ENCODE measurements at regions not wholly inside any gene's neighbourhood (a gene's known extent, or its start where the extent isn't known, plus 50 kb on each side); places are given as distances from the start of the nearest gene placed in this dataset.

GRCh38 chr16:87200637-87201036, 116.6 kb downstream of the C16orf95 start:
- H3K79me1 ChIP-seq (replicated peaks; ENCODE audit: low read length, poor library complexity, severe bottlenecking) = no peaks in the 10 kb centered on the region
- H4K91ac ChIP-seq (ENCODE audit: low read length) = no peak overlapping the region
- H4K8ac ChIP-seq (ENCODE audit: low read length) = no peak overlapping the region
- no peak for DNase-seq
- peak overlapping the region; percentile 54 for H2BK120ac ChIP-seq (ENCODE audit: low read depth, low read length)
- WGBS = 89% methylated on average over 3 of the region's 3 CpGs
- no peaks in the 10 kb centered on the region for H3K36me3 ChIP-seq (ENCODE audit: control insufficient read depth in 1 of 2, insufficient read depth in 2 of 2, low read depth in 1 of 2, low read length in 2 of 2)
- peak overlapping the region; percentile 20 for H3K9ac ChIP-seq (ENCODE audit: low read length)
- H3K4me3 ChIP-seq (ENCODE audit: insufficient read depth in 1 of 2, low read depth in 1 of 2, low read length in 2 of 2) = no peak overlapping the region
- no peak overlapping the region for H3K18ac ChIP-seq (ENCODE audit: low read depth in 1 of 2, low read length in 2 of 2)
- H3K4ac ChIP-seq (ENCODE audit: low read depth in 1 of 2, low read length in 2 of 2) = peak overlapping the region in 1 of 2 experiments; percentile 14
- no peaks in the 10 kb centered on the region for H3K9me3 ChIP-seq (ENCODE audit: control insufficient read depth, low read length)
- H2AK5ac ChIP-seq (ENCODE audit: low read length, severe bottlenecking) = peak overlapping the region; percentile 54
- no peak overlapping the region for H3K23ac ChIP-seq (ENCODE audit: low read length in 2 of 2)
- H3K14ac ChIP-seq (ENCODE audit: low read length in 2 of 2) = no peak overlapping the region
- no peak overlapping the region for H2BK12ac ChIP-seq (ENCODE audit: low read length in 2 of 2)
- H3K27ac ChIP-seq (ENCODE audit: low read length, poor library complexity, severe bottlenecking) = peak overlapping the region; percentile 37
- no peak overlapping the region for H2AFZ ChIP-seq (ENCODE audit: low read depth, low read length)
- no peak overlapping the region for H2BK15ac ChIP-seq (ENCODE audit: low read depth, poor library complexity, severe bottlenecking)
- peaks cover 0 to 5% of the 10 kb centered on the region in 2 experiments for H3K27me3 ChIP-seq (ENCODE audit: control insufficient read depth in 1 of 2, insufficient read depth in 1 of 2, low read length in 2 of 2)
- H2BK5ac ChIP-seq (ENCODE audit: low read depth, low read length, poor library complexity, severe bottlenecking) = no peak overlapping the region
- H3K4me2 ChIP-seq (ENCODE audit: low read length, poor library complexity, severe bottlenecking) = no peak overlapping the region
- H3K4me1 ChIP-seq (ENCODE audit: control insufficient read depth, insufficient read depth, low read depth, low read length) = peaks cover 29% of the 10 kb centered on the region

- Histone ChIP-seq H3K4me3 (ENCODE audit: insufficient read depth in 1 of 2, low read depth in 1 of 2, low read length in 2 of 2) (no peak overlapping the region), H3K23ac (ENCODE audit: low read length in 2 of 2) (no peak overlapping the region), H3K18ac (ENCODE audit: low read depth in 1 of 2, low read length in 2 of 2) (no peak overlapping the region), H3K36me3 (ENCODE audit: control insufficient read depth in 1 of 2, insufficient read depth in 2 of 2, low read depth in 1 of 2, low read length in 2 of 2) (no peaks in the 10 kb centered on the region), H3K9me3 (ENCODE audit: control insufficient read depth, low read length) (no peaks in the 10 kb centered on the region), H3K4me1 (ENCODE audit: control insufficient read depth, insufficient read depth, low read depth, low read length) (peaks cover 25% of the 10 kb centered on the region), H4K91ac (ENCODE audit: low read length) (no peak overlapping the region), H2AK5ac (ENCODE audit: low read length, severe bottlenecking) (peak overlapping the region; percentile 35), H3K79me1 (replicated peaks; ENCODE audit: low read length, poor library complexity, severe bottlenecking) (no peaks in the 10 kb centered on the region), H3K14ac (ENCODE audit: low read length in 2 of 2) (no peak overlapping the region), H3K27me3 (ENCODE audit: control insufficient read depth in 1 of 2, insufficient read depth in 1 of 2, low read length in 2 of 2) (peaks cover 0 to 5% of the 10 kb centered on the region in 2 experiments), H3K9ac (ENCODE audit: low read length) (peak overlapping the region; percentile 20), H2BK5ac (ENCODE audit: low read depth, low read length, poor library complexity, severe bottlenecking) (no peak overlapping the region), H3K4ac (ENCODE audit: low read depth in 1 of 2, low read length in 2 of 2) (peak overlapping the region in 1 of 2 experiments; percentile 14), H3K27ac (ENCODE audit: low read length, poor library complexity, severe bottlenecking) (peak overlapping the region; percentile 99), H2BK120ac (ENCODE audit: low read depth, low read length) (peak overlapping the region; percentile 54), H2BK12ac (ENCODE audit: low read length in 2 of 2) (no peak overlapping the region), H2BK15ac (ENCODE audit: low read depth, poor library complexity, severe bottlenecking) (peak overlapping the region; percentile 0), H3K4me2 (ENCODE audit: low read length, poor library complexity, severe bottlenecking) (no peak overlapping the region), H2AFZ (ENCODE audit: low read depth, low read length) (no peak overlapping the region), H4K8ac (ENCODE audit: low read length) (no peak overlapping the region)
- 13% methylated on average over 4 of the region's 5 CpGs for WGBS
- DNase-seq = peak; percentile 98
Measured at GRCh38 chr16:87201052-87201451, 116.1 kb downstream of the C16orf95 start.

- Histone ChIP-seq H3K9ac (ENCODE audit: low read length) (peak overlapping the region; percentile 34), H4K8ac (ENCODE audit: low read length) (peak overlapping the region; percentile 73), H3K14ac (ENCODE audit: low read length in 2 of 2) (peak overlapping the region in 1 of 2 experiments; percentile 18), H3K4me2 (ENCODE audit: low read length, poor library complexity, severe bottlenecking) (no peak overlapping the region), H3K27me3 (ENCODE audit: control insufficient read depth in 1 of 2, insufficient read depth in 1 of 2, low read length in 2 of 2) (no peaks in the 10 kb centered on the region), H2AFZ (ENCODE audit: low read depth, low read length) (no peak overlapping the region), H2BK15ac (ENCODE audit: low read depth, poor library complexity, severe bottlenecking) (peak overlapping the region; percentile 55), H3K4me3 (ENCODE audit: insufficient read depth in 1 of 2, low read depth in 1 of 2, low read length in 2 of 2) (no peak overlapping the region), H2BK5ac (ENCODE audit: low read depth, low read length, poor library complexity, severe bottlenecking) (peak overlapping the region; percentile 90), H2AK5ac (ENCODE audit: low read length, severe bottlenecking) (peak overlapping the region; percentile 99), H3K36me3 (ENCODE audit: control insufficient read depth in 1 of 2, insufficient read depth in 2 of 2, low read depth in 1 of 2, low read length in 2 of 2) (no peaks in the 10 kb centered on the region), H2BK12ac (ENCODE audit: low read length in 2 of 2) (peak overlapping the region; percentile 51 to 95), H3K4me1 (ENCODE audit: control insufficient read depth, insufficient read depth, low read depth, low read length) (peaks cover 19% of the 10 kb centered on the region), H3K23ac (ENCODE audit: low read length in 2 of 2) (no peak overlapping the region), H3K4ac (ENCODE audit: low read depth in 1 of 2, low read length in 2 of 2) (peak overlapping the region; percentile 70 to 72), H3K9me3 (ENCODE audit: control insufficient read depth, low read length) (no peaks in the 10 kb centered on the region), H2BK120ac (ENCODE audit: low read depth, low read length) (peak overlapping the region; percentile 67), H4K91ac (ENCODE audit: low read length) (peak overlapping the region; percentile 87), H3K18ac (ENCODE audit: low read depth in 1 of 2, low read length in 2 of 2) (peak overlapping the region; percentile 69 to 90), H3K27ac (ENCODE audit: low read length, poor library complexity, severe bottlenecking) (peak overlapping the region; percentile 99), H3K79me1 (replicated peaks; ENCODE audit: low read length, poor library complexity, severe bottlenecking) (no peaks in the 10 kb centered on the region)
- 98% methylated on average over 2 of the region's 2 CpGs for WGBS
- peak; percentile 28 for DNase-seq
Measured at GRCh38 chr16:87201790-87202189, 115.4 kb downstream of the C16orf95 start.

- Histone ChIP-seq H2AFZ (ENCODE audit: low read depth, low read length) (no peak overlapping the region), H4K91ac (ENCODE audit: low read length) (no peak overlapping the region), H2BK5ac (ENCODE audit: low read depth, low read length, poor library complexity, severe bottlenecking) (peak overlapping the region; percentile 93), H3K14ac (ENCODE audit: low read length in 2 of 2) (no peak overlapping the region), H3K9me3 (ENCODE audit: control insufficient read depth, low read length) (no peaks in the 10 kb centered on the region), H3K4me1 (ENCODE audit: control insufficient read depth, insufficient read depth, low read depth, low read length) (peaks cover 19% of the 10 kb centered on the region), H3K18ac (ENCODE audit: low read depth in 1 of 2, low read length in 2 of 2) (peak overlapping the region; percentile 18 to 69), H3K4me3 (ENCODE audit: insufficient read depth in 1 of 2, low read depth in 1 of 2, low read length in 2 of 2) (no peak overlapping the region), H3K4ac (ENCODE audit: low read depth in 1 of 2, low read length in 2 of 2) (peak overlapping the region in 1 of 2 experiments; percentile 46), H2BK15ac (ENCODE audit: low read depth, poor library complexity, severe bottlenecking) (peak overlapping the region; percentile 49), H2BK120ac (ENCODE audit: low read depth, low read length) (no peak overlapping the region), H2AK5ac (ENCODE audit: low read length, severe bottlenecking) (peak overlapping the region; percentile 99), H3K9ac (ENCODE audit: low read length) (peak overlapping the region; percentile 19), H3K4me2 (ENCODE audit: low read length, poor library complexity, severe bottlenecking) (no peak overlapping the region), H3K27ac (ENCODE audit: low read length, poor library complexity, severe bottlenecking) (peak overlapping the region; percentile 99), H3K23ac (ENCODE audit: low read length in 2 of 2) (no peak overlapping the region), H3K79me1 (replicated peaks; ENCODE audit: low read length, poor library complexity, severe bottlenecking) (no peaks in the 10 kb centered on the region), H2BK12ac (ENCODE audit: low read length in 2 of 2) (peak overlapping the region in 1 of 2 experiments; percentile 59), H3K27me3 (ENCODE audit: control insufficient read depth in 1 of 2, insufficient read depth in 1 of 2, low read length in 2 of 2) (no peaks in the 10 kb centered on the region), H4K8ac (ENCODE audit: low read length) (no peak overlapping the region), H3K36me3 (ENCODE audit: control insufficient read depth in 1 of 2, insufficient read depth in 2 of 2, low read depth in 1 of 2, low read length in 2 of 2) (no peaks in the 10 kb centered on the region)
- DNase-seq = peak; percentile 72
- WGBS = 9% methylated on average over 2 of the region's 4 CpGs
Measured at GRCh38 chr16:87202346-87202745, 114.8 kb downstream of the C16orf95 start.

All from mesenchymal stem cell (in vitro differentiated cells and primary cell).